ENCODE measurements at regions not wholly inside any gene's neighbourhood (a gene's known extent, or its start where the extent isn't known, plus 50 kb on each side); places are given as distances from the start of the nearest gene placed in this dataset.
"Not testable (repeated sequence)": the region's sequence is repeated elsewhere in the genome, so short reads cannot be mapped to it uniquely, and the experiment has no call there.

- intact Hi-C loops (cut with DNase I; ENCODE audit: low total_unique reads) = no loop called here
- 53 to 60% methylated on average over 6 of the region's 6 CpGs for WGBS, 2 donors
Observed at GRCh38 chr18:67455890-67456501, 60.5 kb downstream of the DSEL start.

GRCh38 chr18:67453901-67454300 is 62.6 kb downstream of the DSEL start:
- no peak for DNase-seq (ENCODE audit: low spot score in 2 of 2)
- no peak overlapping the region for H3K4me3 ChIP-seq (ENCODE audit: low read depth, poor library complexity, severe bottlenecking)
- no peak for TF ChIP-seq POLR2A (IDR thresholded peaks at IDR 0.05)
- no peak for TF ChIP-seq CTCF (IDR thresholded peaks at IDR 0.05)
- intact Hi-C loops (cut with DNase I; ENCODE audit: low total_unique reads) = no loop called here
- 15 to 20% methylated on average over 2 of the region's 2 CpGs for WGBS, 2 donors

More at GRCh38 chr18:67455890-67456501, 60.5 kb downstream of the DSEL start:
- TF ChIP-seq CTCF (IDR thresholded peaks at IDR 0.05) = no peak
- no peak for TF ChIP-seq POLR2A (IDR thresholded peaks at IDR 0.05)
- H3K4me3 ChIP-seq (ENCODE audit: low read depth, poor library complexity, severe bottlenecking) = no peak overlapping the region
- no peak for DNase-seq (ENCODE audit: low spot score in 2 of 2)

GRCh38 chr18:67451960-67452359 is 64.6 kb downstream of the DSEL start:
- 84 to 87% methylated on average over 2 of the region's 2 CpGs for WGBS, 2 donors
- H3K4me3 ChIP-seq (ENCODE audit: low read depth, poor library complexity, severe bottlenecking) = no peak overlapping the region
- intact Hi-C loops (cut with DNase I; ENCODE audit: low total_unique reads) = no loop called here
- TF ChIP-seq CTCF (IDR thresholded peaks at IDR 0.05) (no peak), POLR2A (IDR thresholded peaks at IDR 0.05) (no peak)
- no peak for DNase-seq (ENCODE audit: low spot score in 2 of 2)

- intact Hi-C loops (cut with DNase I; ENCODE audit: low total_unique reads); H3K4me3 ChIP-seq (ENCODE audit: low read depth, poor library complexity, severe bottlenecking); DNase-seq (ENCODE audit: low spot score in 2 of 2): not testable (repeated sequence)
- WGBS, 2 donors = 70 to 71% methylated on average over 10 of the region's 10 CpGs
Observed at GRCh38 chr18:67451101-67451500, 65.4 kb downstream of the DSEL start.

GRCh38 chr18:67433971-67434370 is 82.5 kb downstream of the DSEL start:
- TF ChIP-seq CTCF (IDR thresholded peaks at IDR 0.05) = no peak
- TF ChIP-seq POLR2A (IDR thresholded peaks at IDR 0.05) = no peak

GRCh38 chr18:67432806-67433205 is 83.7 kb downstream of the DSEL start:
- 48 to 66% methylated on average over 4 of the region's 4 CpGs for WGBS, 2 donors
- intact Hi-C loops (cut with DNase I; ENCODE audit: low total_unique reads) = no loop called here
- no peak overlapping the region for H3K4me3 ChIP-seq (ENCODE audit: low read depth, poor library complexity, severe bottlenecking)
- DNase-seq (ENCODE audit: low spot score in 2 of 2) = no peak
- TF ChIP-seq CTCF (IDR thresholded peaks at IDR 0.05) = no peak
- TF ChIP-seq POLR2A (IDR thresholded peaks at IDR 0.05) = no peak

More at GRCh38 chr18:67433971-67434370, 82.5 kb downstream of the DSEL start:
- H3K4me3 ChIP-seq (ENCODE audit: low read depth, poor library complexity, severe bottlenecking) = no peak overlapping the region
- intact Hi-C loops (cut with DNase I; ENCODE audit: low total_unique reads) = no loop called here
- DNase-seq (ENCODE audit: low spot score in 2 of 2) = no peak
- 90% methylated on average over 5 of the region's 5 CpGs for WGBS, 2 donors

All from lower leg skin (tissue), 4 donors.